CD4-positive, alpha-beta T cell treated with Interferon alpha-2 for 1 hour (primary cell): ENCODE measurements at regions not wholly inside any gene's neighbourhood (a gene's known extent, or its start where the extent isn't known, plus 50 kb on each side); places are given as distances from the start of the nearest gene placed in this dataset.

Experiments
- DNase-seq, 2 donors: peaks; one replicate each; pipeline ENCODE4 v3.0.0-alpha.2; 2020 to 2022

DNA sequence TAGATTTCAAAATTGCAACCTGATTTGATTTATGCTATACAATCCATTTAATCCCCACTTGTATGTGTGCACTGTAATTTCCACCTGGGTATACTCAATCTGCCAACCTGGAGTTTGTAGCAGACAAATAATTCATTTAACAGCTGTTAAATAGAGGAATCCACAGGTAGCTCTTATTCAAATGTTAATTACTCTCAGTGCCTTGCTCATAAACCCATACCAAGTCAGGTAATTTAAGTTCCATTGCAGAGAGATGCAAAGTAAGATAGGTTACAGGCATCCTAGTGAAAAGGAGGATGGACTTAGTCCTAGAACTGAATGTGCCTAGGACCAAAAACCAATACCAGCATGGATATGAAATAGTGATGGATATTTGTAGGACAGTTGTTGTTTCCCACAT, 674.2 kb downstream of the TBL1XR1 start:
- no peak for DNase-seq

GRCh38 chr3:176522436-176522835, 674.8 kb downstream of the TBL1XR1 start:
- no peak for DNase-seq

GRCh38 chr3:176521531-176522175, 675.6 kb downstream of the TBL1XR1 start:
- no peak for DNase-seq

GRCh38 chr3:176514297-176514696, 683.0 kb downstream of the TBL1XR1 start:
- DNase-seq, result no peak

DNA sequence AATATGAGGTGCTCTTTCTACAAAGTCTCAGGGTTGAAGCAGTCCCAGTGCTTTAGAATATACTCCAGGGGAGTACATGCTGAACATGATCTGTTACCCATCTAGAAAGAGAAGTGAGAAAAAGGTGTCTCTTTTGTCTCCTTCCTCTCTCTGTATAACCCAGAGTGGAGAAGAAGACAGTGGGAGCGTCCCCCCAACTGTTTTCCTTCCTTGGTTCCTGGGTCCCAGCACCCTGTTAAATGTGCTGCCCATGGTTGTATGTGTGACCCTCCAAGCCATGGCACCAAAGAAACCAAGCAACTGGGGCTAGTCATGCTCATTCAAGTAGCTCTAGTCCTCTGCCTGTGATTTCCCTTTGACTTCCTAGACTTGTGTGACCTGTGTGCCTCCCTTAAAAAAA, 683.7 kb downstream of the TBL1XR1 start:
- no peak for DNase-seq

- DNase-seq, result no peak
These were observed 685.2 kb downstream of the TBL1XR1 start for GRCh38 chr3:176512037-176512436.

DNA sequence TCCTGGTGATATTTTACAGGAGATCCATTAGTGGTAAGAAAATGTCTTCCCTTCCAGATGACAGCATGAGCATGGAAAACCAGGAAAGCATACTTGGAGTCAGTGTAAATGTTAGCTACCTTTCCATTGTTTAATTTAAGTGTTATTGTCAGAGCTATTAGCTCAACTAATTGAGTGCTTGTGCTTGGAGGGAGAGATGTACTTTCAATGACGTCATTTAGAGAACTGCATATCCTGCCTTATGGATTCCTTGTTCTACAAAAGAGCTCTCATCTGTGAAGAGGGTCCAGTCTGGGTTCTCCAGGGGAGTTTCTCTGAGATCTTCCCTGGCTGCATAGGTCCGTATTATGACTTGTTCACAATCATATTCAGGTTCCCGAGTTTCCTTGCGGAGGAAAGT, 687.2 kb downstream of the TBL1XR1 start:
- no peak for DNase-seq

DNA sequence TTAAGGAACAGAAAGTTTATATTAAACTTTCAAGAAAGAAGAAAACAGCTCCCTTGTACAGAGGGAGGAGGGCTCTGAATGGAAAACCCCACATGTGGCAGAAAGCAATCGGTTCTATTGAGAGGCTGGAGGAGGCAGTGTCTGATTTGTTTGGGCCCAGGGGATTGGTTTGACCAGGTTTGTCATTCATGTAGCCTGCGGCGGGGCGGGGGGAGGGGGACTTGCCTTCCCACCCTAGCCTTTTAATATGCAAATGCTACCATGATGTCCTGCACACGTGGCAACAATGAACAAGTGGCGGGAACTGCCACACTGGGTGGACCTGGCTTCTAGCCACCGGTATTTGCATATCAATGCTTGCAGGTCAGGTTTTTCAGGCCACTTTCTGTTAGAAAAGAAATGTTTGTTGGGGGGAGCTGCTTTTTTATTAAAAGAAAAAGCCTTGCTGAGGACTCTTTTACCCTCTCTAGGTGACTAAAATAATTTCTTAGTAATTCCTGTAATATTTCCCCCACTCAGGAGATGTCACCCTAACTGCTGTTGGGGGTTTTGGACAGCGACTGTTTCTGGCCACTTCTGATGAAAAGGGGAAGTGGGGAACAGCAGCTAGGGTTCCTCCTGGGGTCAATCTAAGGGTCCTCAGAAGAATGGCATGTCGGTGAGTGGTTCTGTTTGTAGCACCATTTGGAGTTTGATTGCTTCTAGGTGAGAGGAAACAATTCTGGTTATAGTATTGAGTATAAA, 691.2 kb downstream of the TBL1XR1 start:
- no peak for DNase-seq

- DNase-seq, result no peak
These were observed 706.2 kb downstream of the TBL1XR1 start for GRCh38 chr3:176491084-176491483.

- no peak for DNase-seq
These were observed 706.9 kb downstream of the TBL1XR1 start for GRCh38 chr3:176490357-176490756.

GRCh38 chr3:176479248-176479647, 718.0 kb downstream of the TBL1XR1 start:
- no peak for DNase-seq

DNA sequence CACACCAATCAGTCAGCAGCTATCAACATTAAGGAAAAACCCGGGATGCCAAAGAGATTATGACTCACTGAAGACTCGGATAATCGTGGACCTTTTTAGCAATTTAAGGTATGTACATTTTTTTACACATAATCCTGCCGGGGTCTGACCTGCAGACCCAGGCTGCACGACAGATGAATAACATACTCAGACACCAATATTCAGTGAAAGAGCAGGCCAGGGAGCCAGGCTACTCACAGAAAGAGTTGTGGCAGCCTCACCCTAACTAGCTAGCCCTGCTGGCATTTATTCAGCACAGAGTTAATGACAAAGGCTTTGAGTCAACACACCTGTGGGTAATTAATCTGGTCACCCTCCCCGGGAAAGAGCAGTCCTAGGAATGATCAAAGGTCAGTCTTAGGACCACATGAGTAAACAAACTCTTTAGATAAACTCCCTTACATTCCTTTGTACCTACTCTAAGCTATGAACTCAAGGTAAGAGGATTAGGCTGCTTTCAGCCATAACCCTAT, 727.5 kb downstream of the TBL1XR1 start:
- no peak for DNase-seq

DNA sequence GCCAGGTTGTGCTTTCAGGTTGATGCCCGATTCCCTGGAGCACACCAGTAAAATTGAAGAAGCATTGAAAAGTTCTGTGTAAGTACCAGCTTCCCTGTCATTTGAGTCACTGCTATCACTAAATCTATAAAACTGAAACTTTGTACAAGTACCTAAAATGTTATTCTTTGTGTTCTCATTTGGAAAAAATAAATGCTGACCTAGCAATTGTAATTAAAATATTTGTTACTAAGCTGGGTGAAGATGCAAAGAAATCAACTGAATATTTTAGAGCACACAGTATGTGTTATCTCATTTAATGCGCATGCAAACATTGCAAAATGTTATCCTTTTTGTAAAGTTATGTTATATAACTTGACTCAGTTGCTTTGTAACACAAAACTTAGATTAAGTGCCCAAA, 733.7 kb downstream of the TBL1XR1 start:
- no peak for DNase-seq

DNA sequence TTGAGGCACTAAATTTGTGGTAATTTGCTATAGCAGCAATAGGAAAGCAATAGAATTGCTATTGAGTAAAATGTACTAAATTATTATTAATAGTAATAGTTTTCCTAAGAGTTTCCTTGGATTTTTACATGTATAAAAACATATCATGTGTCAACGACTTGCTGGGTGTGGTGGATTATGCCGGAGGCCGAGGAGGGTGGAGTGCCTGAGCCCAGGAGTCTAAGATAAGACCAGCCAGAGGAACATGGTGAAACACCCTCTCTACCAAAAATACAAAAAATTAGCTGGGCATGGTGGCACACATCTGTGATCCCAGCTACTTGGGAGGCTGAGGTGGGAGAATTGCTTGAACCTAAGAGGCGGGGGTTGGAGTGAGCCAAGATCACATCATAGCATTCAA, 749.9 kb downstream of the TBL1XR1 start:
- DNase-seq, result no peak

GRCh38 chr3:176442326-176442725, 755.0 kb downstream of the TBL1XR1 start:
- no peak for DNase-seq

DNA sequence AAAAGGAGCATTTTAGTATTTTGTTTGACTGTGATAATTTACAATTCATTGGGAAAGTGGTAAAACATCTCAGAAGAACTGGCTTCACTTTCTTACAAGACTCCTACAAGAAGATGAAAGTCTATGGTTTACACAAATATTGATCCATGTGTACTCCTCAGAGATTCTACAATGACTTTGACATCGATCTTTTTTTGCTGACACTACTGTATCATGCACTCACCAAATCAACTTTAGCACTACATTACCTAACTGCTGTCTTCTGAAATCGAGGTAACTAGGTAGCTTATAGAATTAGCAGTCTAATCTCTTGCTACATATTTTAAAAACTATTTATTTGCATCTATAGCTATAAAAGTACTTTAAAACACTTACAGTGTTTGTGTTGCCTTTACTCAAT, 757.6 kb downstream of the TBL1XR1 start:
- DNase-seq, result no peak

GRCh38 chr3:176431991-176432390, 765.3 kb downstream of the TBL1XR1 start:
- no peak for DNase-seq

DNA sequence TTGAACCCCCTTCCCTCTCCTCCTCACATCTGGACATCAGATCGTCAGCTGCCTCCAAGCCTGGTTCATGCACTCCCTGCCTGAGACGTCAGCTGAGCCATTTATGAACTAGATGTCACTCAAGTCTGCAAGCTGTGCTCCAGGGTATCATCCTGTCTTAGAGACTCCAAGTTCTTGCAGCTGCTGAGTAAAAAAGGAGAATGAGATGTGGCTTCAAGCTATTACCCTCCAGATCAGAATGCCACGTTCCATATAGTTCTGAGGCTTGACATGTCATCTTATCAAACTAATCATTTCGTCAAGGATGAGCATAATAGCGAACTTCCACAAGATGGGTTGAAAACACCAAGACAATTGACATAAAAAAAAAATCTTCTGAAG, 766.3 kb downstream of the TBL1XR1 start:
- DNase-seq, result no peak

- DNase-seq, result no peak
These were observed 766.8 kb downstream of the TBL1XR1 start for GRCh38 chr3:176430244-176431037.

DNA sequence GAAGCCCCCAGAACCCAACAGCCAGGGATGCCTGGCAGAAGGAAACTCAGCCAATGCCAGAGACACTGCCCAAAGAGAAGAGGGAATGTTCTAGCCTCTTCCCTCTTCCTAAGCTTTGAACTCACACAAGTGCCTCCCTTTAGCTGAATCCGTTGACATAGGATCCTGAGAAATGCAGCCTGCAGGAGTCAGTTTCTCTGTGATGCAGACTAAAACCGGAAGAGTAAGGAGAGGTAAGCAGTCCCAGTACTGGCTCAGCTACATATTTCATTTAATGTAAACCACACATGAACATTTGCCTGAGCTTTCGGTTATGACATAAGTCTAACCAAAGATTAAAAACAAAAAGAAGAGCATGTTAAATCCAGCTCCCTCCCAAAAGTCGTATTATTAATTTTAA, 768.7 kb downstream of the TBL1XR1 start:
- no peak for DNase-seq

GRCh38 chr3:176426371-176426770, 770.9 kb downstream of the TBL1XR1 start:
- DNase-seq, result no peak

DNA sequence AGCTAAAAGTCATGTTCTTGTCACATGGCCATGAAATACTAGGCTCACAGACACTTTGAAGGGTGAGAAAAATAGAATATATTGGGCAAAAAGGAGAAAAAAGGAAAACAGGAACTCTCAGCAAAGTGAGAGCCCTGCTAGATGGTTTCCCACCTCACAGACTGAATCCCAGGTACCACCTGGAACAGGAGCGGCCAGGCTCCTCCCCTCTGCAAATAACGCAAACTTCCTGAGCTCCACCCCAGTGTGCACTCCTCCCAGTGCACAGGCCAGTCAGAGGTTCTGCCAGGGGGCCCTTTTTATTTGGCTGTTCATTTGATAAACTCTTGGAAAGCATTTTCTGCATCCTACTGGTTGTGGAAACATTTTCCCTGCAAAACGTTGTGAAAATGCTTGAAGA, 780.4 kb downstream of the TBL1XR1 start:
- DNase-seq, result no peak

DNA sequence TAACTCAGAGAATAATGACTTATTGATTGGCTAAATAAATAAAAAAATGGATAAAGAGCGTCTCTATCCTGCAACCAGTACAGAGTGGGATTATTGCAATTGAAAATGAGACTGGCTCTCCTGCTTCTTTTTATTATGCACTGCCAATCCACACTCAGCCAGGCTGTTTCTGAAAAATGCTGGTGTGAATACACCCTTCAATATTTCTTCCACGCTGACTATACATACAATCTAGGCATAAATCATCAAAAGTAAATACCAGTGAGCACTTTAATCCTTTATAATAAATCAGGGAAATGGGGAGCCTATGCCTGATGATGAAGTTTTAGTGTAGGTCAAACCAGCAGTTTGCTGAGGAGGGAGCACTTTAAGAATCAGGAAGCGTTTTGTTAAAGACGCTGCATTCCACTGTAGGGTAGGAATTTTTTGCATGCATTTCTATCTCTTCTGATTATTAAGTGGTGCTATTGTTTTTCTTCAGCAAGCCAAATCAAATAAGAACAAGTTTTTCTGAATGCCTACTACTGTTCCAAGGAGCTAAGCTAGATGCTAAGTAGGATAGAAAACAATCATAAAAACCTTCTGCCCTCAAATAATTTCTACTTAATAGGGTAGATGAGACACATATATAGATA, 781.5 kb downstream of the TBL1XR1 start:
- DNase-seq, result no peak
